NCI-H1417 (cell line): ENCODE measurements at regions not wholly inside any gene's neighbourhood (a gene's known extent, or its start where the extent isn't known, plus 50 kb on each side); places are given as distances from the start of the nearest gene placed in this dataset.
"Not testable (repeated sequence)": the region's sequence is repeated elsewhere in the genome, so short reads cannot be mapped to it uniquely, and the experiment has no call there.

ENCODE experiments used
- DNase-seq, 3 experiments: peaks; one replicate each; lab custom pipeline; 2025; lab: John Stamatoyannopoulos, UW

DNA sequence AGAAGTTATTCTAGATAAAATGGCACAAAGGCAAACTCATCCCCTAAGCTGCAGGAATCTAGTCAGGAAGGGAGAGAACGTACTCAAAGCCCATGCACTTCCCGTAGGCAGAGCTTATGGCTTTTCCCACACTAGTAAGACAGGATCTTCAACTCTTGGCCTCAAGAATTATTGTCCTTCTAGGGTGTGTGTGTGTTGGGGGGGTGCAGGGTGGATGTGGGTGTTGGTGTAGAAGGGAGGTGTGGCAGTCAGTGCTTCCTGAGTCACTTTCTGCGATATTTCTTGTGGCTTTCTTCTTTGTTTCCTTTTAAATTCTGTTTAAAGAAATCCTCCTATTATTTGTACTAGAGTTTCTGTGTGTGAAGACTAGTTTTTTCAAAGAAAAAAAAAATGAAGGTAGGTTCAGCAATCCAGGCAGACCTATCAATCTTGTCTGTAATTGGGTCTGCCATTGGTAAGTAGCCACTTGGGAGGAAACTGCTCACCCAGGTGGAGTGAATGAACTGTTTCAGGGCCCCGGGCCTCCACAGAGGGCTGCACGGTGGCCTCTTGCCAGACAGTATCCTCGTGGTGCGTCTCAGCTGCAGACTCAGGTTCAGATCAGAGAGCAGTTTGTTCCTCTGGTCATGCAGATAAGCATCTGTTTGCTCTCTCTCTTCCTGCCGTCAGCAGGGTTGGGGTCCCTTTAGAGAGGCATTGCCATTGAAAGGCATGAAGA is 131.9 kb downstream of the NPR3 start:
- no peak for DNase-seq

DNA sequence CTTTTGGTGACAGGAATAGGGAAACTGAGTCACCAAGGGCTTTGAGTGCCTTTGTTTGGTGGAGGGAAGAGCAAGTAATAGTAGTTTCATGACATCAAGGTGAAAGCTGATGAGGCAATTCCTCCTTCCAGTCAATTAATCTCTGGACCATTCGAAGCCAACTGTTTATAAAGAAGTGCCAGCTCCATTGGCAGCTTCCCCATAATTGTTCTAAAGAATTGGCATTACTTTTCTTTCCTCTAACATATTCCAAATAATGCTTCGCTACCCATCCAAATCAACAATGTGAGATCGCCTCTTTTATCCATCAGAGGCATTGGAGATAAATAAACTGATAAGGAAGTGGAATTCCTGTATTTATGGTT is 132.4 kb downstream of the NPR3 start:
- DNase-seq = no peak

DNA sequence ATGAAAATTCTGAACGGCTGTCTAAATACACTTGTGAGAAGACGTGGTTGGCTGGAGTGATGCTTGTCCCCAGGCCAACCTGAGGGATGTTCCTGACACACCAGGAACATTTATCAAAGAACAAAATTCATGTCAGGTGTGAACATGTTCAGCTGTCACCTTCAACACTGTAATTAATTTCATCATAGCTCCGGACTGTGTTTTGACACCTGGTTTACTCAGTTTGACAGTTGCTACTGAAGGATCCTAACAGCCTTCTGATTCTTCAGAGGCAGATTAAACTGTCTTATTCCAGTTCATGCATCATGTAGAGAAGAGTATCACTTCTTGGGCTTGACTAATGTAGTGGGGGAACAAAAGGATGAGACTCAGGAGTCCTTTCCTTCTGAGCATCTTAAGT is 134.1 kb downstream of the NPR3 start:
- DNase-seq = peak in 1 of 3 experiments; percentile 13

DNA sequence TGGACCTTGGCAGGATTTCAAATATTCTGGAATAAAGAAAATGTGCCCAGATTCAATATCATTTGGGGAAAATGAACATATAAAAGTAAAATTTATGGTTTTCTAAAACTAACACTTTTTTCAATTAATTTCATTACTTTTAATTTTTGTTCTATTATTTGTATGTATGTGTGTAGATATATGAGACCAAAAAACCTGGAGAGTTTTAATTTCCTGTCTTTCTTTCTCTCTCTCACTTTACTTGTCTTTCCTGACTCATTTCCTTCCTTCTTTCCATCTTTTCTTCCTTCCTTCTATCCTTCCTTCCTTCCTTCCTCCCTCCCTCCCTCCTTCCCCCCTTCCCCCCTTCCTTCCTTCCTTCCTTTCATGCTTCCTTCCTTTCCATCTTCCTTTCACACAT is 137.0 kb downstream of the NPR3 start:
- no peak for DNase-seq

DNA sequence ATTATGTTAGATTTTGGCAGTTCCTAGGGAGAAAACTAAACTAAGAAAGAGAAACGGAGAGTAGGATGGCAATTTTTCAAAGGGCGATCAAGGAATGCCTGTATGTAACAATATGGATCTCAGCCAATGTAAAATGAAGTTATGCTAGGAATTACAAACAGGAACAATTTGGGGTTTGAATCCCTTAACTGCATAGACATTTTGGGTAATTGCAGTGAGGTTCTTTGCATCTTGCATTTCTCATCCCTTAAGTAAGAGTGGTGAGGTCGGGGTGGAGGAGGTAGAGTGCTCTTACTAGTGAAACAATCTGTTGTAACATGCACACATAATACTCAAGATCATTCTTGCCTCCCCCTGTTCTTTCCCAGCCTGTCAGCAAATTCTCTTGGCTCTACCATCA is 137.6 kb downstream of the NPR3 start:
- no peak for DNase-seq

DNA sequence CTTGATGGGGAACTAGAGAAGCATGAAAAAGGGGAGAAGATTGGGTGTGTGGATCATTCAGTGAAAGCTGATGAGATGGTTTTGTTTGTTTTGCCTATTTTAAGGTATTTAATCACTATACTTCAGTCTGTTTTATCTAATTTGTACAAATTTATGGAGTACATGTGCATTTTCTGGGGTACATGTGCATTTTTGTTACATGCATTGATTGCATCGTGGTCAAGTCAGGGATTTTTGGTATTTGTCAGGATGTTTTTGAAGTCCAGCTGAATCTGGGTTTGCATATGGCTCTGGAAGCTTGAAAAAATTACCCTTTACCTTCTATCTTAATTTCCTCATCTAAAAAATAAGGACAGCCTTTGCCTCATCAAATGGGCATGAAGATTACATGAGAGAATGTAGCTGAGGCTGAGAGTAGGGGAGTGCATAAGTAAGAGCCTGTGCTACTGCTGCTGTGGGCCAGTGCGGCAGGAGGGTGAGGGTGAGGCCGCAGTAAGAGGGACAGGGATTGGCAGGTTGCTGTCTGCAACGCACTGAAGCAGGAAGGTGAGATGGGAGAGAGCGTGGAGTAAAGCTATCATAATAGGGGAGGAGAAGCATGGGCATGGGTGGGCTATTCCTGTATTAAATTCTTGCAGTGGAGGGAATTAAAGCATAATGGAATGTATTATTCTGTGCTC is 139.8 kb downstream of the NPR3 start:
- no peak for DNase-seq

DNA sequence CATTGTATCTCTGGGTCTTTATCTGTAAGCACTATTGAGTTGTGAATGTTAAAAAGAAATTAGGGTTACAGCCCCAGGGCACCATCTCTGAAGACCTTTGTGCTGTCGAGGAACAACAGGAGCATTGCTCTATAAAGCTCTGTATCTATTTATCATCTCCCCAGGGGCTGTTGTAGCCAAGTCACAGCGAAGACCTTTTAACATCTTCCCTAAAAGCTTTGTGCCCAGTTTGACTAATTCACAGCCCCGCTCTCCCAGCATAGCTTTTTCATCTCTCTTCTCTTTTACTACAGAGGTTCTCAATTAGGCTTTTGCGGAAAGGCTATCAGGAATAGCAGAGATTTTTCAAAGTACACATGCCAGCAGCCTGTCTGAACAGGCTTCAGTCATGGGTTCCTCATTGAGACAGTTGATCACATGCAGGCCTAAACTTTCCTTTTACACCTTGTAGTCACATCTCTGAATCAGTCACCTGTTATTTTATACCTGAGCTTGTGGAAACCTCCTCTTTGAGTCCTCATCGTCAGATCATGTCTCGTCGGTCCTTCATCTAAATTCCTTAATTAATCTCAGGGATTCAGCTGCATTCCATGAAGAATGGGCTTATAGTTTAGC is 140.5 kb downstream of the NPR3 start:
- DNase-seq = no peak

DNA sequence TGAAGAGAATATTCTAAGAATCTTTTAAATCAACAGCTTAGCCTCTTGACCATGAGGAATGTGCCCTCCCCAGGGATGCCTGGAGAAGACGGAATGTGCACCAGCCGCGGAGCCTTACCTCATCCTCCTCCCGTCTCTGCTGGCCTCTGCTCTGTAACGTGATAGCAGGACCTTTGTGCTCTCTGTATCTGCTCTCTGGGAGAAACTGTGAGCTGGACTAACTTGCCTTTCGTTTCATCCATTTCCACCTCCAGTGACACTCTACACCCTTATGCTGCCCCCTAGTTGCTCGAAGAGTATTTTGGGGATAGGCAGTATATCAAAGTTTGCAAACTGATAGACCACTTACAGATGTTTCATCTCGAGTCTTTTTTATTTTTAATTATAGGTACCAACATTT is 141.4 kb downstream of the NPR3 start:
- no peak for DNase-seq

DNA sequence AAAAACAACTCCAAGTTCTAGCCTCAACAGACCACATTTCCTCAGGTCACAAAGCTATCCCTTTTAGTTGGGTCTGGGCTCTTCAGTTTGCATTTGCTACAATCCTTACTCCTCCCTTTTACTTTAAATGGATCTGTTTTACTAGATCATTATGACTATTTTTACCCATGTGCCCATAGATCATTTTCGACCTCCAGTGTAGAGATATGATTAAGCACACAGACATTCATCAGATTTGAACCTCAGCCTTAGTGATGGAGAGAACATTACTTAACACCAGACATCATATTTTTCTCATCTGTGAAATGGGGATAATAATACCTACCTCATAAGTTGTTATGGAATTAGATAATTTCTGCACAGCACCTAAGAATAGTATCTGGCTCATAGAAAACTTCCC is 141.9 kb downstream of the NPR3 start:
- DNase-seq = no peak

DNA sequence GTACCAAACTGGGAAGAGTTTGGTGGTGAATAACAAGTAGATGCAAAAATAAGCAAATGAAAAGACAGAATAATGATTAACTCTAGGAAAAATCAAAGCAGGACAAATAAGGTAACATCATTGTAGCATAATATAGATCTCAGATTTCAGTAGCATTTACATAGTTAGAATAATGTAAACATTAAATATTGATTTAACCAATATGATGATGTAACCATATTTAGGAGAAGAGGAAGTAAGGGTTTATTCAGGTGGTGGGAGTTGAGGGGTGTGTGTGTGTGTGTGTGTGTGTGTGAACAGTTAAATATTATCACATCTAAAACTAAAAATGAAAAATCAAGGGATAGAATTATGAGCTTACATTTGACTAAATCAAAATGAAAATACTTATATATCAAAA is 143.4 kb downstream of the NPR3 start:
- DNase-seq = no peak

DNA sequence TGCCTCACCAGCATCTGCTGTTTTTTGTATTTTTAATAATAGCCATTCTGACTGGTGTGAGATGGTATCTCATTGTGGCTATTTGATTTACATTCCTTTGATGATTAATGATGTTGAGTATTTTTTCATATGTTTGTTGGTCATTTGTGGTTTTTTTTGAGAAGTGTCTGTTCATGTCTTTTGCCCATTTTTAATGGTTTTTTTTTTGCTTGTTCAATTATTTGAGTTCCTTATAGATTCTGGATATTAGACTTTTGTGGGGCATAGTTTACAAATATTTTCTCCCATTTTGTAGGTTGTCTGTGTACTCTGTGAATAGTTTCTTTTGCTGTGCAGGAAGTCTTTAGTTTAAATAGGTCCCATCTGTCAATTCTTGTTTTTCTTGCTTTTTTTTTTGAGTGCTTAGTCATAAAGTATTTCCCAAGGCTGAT is 148.1 kb downstream of the NPR3 start:
- DNase-seq = no peak

DNA sequence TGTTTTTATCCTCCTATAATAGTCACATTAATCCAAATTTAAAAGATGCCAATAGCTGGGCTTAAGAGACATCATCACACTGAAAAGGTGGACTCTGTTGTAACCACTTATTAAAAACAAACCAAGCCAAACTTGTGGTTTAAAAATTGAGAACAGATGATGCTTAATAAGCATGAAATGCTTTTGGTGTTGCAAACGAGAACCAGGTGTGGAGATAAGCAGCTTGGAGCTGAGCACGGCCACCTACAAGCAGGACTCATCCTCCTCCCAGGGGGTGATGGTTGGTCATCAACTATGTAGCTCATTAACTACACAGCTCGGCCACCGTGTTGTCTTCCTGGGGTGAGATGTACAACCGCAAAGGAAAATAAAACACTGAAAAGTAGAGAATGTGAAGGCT is 154.4 kb downstream of the NPR3 start:
- no peak for DNase-seq

DNA sequence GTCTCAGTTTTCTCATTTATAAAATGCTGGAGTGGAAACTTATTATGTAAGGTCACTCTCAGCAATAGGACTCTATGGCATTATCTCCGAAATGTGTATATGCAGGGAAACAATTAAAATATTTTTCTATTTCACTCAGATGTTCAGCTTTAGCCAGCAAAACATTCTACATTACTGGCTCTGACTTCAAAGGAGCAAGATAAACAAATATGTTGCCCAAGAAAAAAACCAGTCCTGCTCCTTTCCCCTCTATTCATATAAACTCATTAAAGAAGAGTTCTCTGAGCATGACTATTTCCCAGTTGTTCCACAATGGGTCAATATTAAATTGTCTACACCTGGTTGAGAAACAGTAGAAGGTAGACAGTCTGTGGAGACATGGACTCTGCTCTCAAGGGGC is 155.0 kb downstream of the NPR3 start:
- no peak for DNase-seq

DNA sequence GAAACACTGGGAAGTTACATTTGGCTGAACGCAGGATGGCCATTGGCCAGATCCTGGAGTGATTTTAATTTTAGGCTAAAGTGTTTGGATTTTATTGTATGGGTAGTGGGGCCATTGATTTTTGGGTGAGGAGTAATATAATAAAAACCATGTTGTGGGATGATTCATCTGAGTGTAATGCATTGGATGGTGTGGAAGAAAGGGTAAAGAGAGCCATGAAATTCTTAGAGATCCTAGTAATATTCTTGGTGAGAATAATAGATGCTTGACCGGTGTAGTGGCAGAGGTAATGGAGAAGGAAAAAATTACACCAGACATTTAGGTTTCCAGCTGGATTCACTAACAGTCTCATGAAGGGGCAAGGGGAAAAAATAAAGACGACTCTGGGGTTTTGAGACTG is 158.1 kb downstream of the NPR3 start:
- no peak for DNase-seq

DNA sequence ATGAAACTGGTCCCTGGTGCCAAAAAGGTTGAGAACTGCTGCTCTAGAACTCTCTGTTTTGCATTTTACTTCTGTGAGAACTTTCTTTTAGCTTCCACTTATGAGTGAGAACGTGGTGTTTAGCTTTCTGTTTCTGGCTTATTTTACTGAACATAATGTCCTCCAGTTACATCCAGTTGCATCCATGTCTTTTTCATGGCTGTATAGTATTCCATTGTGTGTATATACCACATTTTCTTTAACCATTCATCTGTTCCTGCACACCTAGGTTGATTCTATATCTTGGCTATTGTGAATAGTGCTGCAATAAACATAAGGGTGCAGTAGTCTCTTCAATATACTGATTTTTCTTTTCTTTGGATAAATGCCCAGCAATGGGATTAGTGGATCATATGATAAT is 165.7 kb downstream of the NPR3 start:
- no peak for DNase-seq

DNA sequence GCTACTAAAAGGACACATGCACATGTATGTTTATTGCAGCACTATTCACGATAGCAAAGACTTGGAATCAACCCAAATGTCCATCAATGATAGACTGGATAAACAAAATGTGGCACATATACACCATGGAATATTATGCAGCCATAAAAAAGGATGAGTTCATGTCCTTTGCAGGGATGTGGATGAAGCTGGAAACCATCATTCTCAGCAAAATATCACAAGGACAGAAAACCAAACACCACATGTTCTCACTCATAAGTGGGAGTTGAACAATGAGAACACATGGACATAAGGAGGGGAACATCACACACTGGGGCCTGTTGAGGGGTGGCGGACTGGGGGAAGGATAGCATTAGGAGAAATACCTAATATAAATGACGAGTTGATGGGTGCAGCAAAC is 168.2 kb downstream of the NPR3 start:
- DNase-seq = not testable (repeated sequence)

DNA sequence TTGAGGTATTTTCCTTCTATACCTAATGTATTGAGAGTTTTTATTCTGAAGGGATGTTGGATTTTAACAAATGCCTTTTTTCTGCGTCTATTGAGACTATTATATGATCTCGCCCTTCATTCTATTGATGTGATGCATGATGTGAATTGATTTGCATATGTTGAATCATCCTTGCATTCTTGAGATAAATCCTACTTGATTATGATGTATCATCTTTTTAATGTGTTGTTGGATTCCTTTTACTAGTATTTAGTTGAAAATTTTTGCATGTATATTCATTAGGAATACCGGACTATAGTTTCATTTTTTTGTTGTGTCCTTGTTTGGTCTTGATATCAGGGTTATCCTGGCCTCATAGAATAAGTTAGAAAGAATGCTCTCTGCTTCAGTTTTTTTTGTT is 169.7 kb downstream of the NPR3 start:
- DNase-seq = no peak

DNA sequence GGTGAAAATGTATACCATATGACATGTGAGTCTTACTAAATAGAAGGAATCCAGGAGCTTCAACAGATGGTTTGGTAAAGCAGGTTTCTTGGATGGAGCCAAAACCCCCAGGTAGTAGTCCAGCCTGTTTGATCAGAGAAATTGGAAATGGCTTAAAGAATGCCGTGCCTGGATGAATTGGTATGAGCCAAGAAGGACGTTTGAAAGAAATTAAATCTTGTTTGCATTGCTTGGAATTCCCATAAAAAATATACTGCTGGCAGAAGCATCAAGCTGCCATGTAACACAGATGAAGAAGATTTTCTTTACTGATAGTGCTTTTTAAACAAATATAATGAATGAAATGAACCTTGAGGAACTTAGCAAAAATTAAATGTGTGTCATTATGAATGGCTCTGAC is 176.3 kb downstream of the NPR3 start:
- DNase-seq = no peak

DNA sequence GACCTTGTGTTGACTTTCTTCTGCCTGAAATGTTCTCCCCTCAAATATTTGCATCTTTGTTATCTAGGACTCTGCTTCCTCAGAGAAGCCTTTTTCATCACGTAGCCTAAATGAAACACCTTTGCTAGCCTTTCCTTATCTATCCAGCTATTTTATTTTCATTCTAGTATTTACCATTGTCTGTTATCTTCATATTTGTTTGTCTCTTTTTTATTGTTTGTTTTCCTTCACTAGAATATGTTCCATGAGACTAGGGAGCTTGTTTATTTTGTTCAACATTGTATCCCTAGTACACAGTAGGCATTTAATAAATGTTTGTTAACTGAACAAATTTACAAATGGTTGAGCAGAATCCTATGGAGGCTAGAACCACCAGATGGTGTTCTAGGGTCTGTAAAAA is 178.0 kb downstream of the NPR3 start:
- DNase-seq = no peak

DNA sequence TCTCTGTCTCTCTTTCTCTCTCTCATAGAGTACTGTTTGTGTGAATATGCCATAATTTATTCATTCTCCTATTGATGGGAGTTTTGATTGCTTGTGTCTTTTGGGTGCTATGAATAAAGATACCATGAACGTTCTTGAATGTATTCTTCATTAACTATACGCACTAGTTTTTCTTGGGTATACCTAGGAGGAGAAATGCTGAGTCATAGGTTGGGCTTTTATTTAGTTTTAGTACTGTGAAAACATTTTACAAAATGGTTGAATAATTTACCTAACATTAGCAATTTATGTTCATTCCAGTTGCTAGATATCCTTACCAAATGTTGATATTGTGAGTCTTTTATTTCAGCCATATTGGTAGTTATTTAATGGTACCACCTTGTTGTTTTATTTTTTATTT is 192.5 kb downstream of the NPR3 start:
- DNase-seq = no peak

DNA sequence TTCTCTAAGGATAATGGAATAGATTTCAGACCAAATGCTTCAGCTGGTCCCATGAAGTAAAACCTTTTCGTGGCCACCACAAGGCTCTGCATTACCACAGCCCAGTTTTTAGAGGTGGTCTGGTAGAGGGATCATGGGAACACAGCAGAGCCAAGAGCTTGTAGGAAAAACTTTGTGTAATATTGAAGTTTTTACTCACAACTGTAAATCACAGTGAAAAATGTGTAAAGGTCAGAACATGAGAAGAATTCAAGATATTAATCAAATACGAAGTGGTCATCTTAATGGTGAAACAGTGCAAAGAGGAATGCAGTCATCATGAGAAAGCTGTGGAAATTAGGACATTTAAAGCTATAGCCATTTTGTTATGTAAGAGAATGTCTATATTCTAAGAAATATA is 197.5 kb downstream of the NPR3 start:
- DNase-seq = no peak

DNA sequence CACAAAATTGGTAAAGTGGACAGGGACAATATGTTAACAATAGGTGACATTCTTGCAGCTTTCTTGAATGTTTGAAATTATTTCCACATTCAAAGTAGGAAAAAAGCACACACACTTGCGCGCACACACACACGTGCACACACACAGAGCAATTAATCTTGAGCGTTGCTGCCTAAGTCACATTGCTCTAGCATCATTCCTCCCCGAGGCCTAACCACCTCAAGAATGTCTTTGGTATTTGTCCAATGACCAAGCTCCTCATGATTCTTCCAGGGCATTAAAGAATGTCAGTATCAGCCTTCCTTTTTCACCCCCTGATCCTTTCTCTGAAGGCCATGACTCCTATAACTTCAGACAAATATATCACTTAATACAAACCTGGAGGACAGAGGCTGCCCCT is 198.1 kb downstream of the NPR3 start:
- DNase-seq = no peak

DNA sequence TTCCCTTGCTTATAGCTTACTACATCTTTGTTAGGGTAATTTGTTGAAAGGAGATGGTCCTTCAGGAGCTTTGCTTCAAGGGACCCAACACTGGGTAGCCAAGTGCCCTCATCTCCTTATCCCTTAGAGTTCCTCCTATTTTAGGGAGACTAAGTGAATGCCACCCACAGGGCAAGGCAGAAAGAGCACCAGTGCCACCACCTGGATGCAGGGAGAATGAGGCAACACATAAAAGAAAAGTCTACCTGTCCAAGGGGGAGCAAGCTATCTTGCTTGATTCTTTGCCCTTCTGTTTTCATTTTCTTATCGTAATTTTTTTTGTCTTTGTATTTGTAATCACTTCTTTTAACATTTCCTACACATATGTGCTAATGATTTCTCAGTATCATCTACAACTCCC is 205.5 kb downstream of the NPR3 start:
- DNase-seq = no peak

DNA sequence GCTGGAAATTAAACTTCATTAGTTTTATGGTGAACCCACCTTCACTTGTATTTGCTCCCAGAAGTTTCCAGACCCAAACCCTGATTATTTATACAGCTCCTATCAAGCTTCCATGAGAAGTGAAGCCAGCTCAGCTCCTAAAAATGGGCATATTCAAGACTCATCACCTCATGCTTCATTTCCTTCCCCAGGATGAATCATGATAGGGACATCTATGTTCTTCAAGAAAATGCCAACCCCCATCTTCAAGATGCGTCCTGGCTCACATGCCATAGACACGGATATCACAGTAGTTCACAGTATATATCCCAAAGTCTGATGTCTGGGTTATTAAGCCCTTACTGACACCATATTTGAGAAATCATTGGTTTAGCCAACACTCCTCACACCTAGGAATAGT is 217.6 kb downstream of the NPR3 start:
- no peak for DNase-seq
